SU-DHL-6 (cell line): ENCODE measurements at regions not wholly inside any gene's neighbourhood (a gene's known extent, or its start where the extent isn't known, plus 50 kb on each side); places are given as distances from the start of the nearest gene placed in this dataset.

ENCODE experiments used
- H2AFZ ChIP-seq: fragments of 200-600 bp; sonication (generic); 2 replicates; pipeline ENCODE4 v1.6.1; 2014; ENCODE audit warnings: low read depth, mild to moderate bottlenecking, moderate library complexity, mixed read lengths, antibody characterized with exemption, low read length; ENCODE audit not compliant: severe bottlenecking
- H3F3A ChIP-seq: fragments of 200-600 bp; shearing (Covaris generic); 2 replicates; pipeline ENCODE4 v1.6.0; 2016; ENCODE audit warnings: antibody characterized with exemption, mild to moderate bottlenecking; ENCODE audit not compliant: insufficient read depth
- H3K27ac ChIP-seq: fragments of 200-600 bp; sonication (generic); 2 replicates; pipeline ENCODE4 v1.5.1; 2016; ENCODE audit warnings: low read depth, mild to moderate bottlenecking, low read length, moderate library complexity, mixed read lengths
- H3K27me3 ChIP-seq: fragments of 200-600 bp; sonication (generic), shearing (Covaris generic); 2 replicates; pipeline ENCODE4 v1.6.0; 2014; ENCODE audit warnings: mild to moderate bottlenecking, low read length
- H3K36me3 ChIP-seq: fragments of 200-600 bp; sonication (generic); 2 replicates; pipeline ENCODE4 v1.6.1; 2014; ENCODE audit warnings: mild to moderate bottlenecking, low read length, mixed read lengths
- H3K4me2 ChIP-seq: fragments of 300-600, 200-600 bp; shearing (Covaris generic), sonication (generic); 2 replicates; pipeline ENCODE4 v1.6.0; 2014; ENCODE audit warnings: low read length, low read depth, mild to moderate bottlenecking; ENCODE audit not compliant: poor library complexity, severe bottlenecking
- H3K4me3 ChIP-seq: fragments of 200-600 bp; sonication (generic); 2 replicates; pipeline ENCODE4 v1.5.1; 2014; ENCODE audit warnings: antibody characterized with exemption, low read length, mild to moderate bottlenecking, mixed read lengths; ENCODE audit not compliant: insufficient read depth, poor library complexity, severe bottlenecking
- H3K79me2 ChIP-seq: fragments of 200-600 bp; sonication (generic); 2 replicates; pipeline ENCODE4 v1.6.1; 2014; ENCODE audit warnings: mild to moderate bottlenecking, low read length, moderate library complexity; ENCODE audit not compliant: insufficient read depth
- H3K9ac ChIP-seq: fragments of 200-600 bp; sonication (generic); 2 replicates; pipeline ENCODE4 v1.7.0; 2014; ENCODE audit warnings: mild to moderate bottlenecking, low read length
- H3K9me2 ChIP-seq: fragments of 200-600 bp; sonication (generic); replicated peaks from 2 replicates; pipeline ENCODE4 v1.6.1; 2014; ENCODE audit warnings: low read length; ENCODE audit not compliant: insufficient read depth
- H3K9me3 ChIP-seq: fragments of 200-600 bp; sonication (generic); 2 replicates; pipeline ENCODE4 v1.6.1; 2014; ENCODE audit warnings: low read length, mixed read lengths; ENCODE audit not compliant: insufficient read depth
- H4K20me1 ChIP-seq: fragments of 200-600 bp; sonication (generic); 2 replicates; pipeline ENCODE4 v1.6.1; 2014; ENCODE audit warnings: low read depth, mild to moderate bottlenecking, antibody characterized with exemption, low read length, moderate library complexity, mixed read lengths
- CTCF ChIP-seq: fragments of 200-600 bp; sonication (generic); IDR thresholded peaks from one replicate; pipeline ENCODE4 v1.5.1; 2017; ENCODE audit warnings: antibody characterized with exemption, mild to moderate bottlenecking, low read length, moderate library complexity; ENCODE audit not compliant: insufficient read depth, poor library complexity, severe bottlenecking
- EZH2phosphoT487 ChIP-seq: fragments of 200-600 bp; sonication (generic), shearing (Covaris generic); conservative IDR thresholded peaks from 2 replicates; pipeline ENCODE4 v1.6.1; 2018; ENCODE audit warnings: mild to moderate bottlenecking, antibody characterized with exemption, low read length, moderate library complexity, mixed read lengths

- H3K9ac ChIP-seq, result no peak overlapping the region
- no peak overlapping the region for H3K4me3 ChIP-seq
- H3K27ac ChIP-seq, result no peak overlapping the region
- H3F3A ChIP-seq, result no peaks in the 10 kb centered on the region
- H4K20me1 ChIP-seq, result no peaks in the 10 kb centered on the region
- no peaks in the 10 kb centered on the region for H3K9me3 ChIP-seq
- H2AFZ ChIP-seq, result no peak overlapping the region
- no peaks in the 10 kb centered on the region for H3K9me2 ChIP-seq
- TF ChIP-seq CTCF (no peak), EZH2phosphoT487 (no peak)
- no peaks in the 10 kb centered on the region for H3K36me3 ChIP-seq
- H3K79me2 ChIP-seq, result no peaks in the 10 kb centered on the region
- H3K4me2 ChIP-seq, result no peak overlapping the region
- no peaks in the 10 kb centered on the region for H3K27me3 ChIP-seq
Measured at GRCh38 chr5:159481751-159482150, 151.5 kb upstream of the IL12B start.

- Histone ChIP-seq H3K27ac (no peak overlapping the region), H3F3A (no peaks in the 10 kb centered on the region), H3K4me3 (no peak overlapping the region), H3K9me2 (no peaks in the 10 kb centered on the region), H3K36me3 (no peaks in the 10 kb centered on the region), H4K20me1 (no peaks in the 10 kb centered on the region), H2AFZ (no peak overlapping the region), H3K4me2 (no peak overlapping the region), H3K79me2 (no peaks in the 10 kb centered on the region), H3K9me3 (no peaks in the 10 kb centered on the region), H3K27me3 (no peaks in the 10 kb centered on the region), H3K9ac (no peak overlapping the region)
- TF ChIP-seq CTCF (no peak), EZH2phosphoT487 (no peak)
Measured at GRCh38 chr5:159486836-159487235, 156.5 kb upstream of the IL12B start.

GRCh38 chr5:159488516-159488915 is 158.2 kb upstream of the IL12B start:
- H3K4me3 ChIP-seq, result no peak overlapping the region

More at GRCh38 chr5:159488516-159488915, 158.2 kb upstream of the IL12B start:
- Histone ChIP-seq H3K27ac (no peak overlapping the region), H3K9me2 (no peaks in the 10 kb centered on the region), H3F3A (no peaks in the 10 kb centered on the region), H3K9ac (no peak overlapping the region), H3K79me2 (no peaks in the 10 kb centered on the region), H2AFZ (no peak overlapping the region), H3K36me3 (no peaks in the 10 kb centered on the region), H3K9me3 (no peaks in the 10 kb centered on the region), H3K27me3 (no peaks in the 10 kb centered on the region), H4K20me1 (no peaks in the 10 kb centered on the region), H3K4me2 (no peak overlapping the region)
- TF ChIP-seq EZH2phosphoT487 (no peak), CTCF (no peak)
